GM21825 (cell line): ENCODE measurements at regions not wholly inside any gene's neighbourhood (a gene's known extent, or its start where the extent isn't known, plus 50 kb on each side); places are given as distances from the start of the nearest gene placed in this dataset.
"Not testable (repeated sequence)": the region's sequence is repeated elsewhere in the genome, so short reads cannot be mapped to it uniquely, and the experiment has no call there.

Source experiments
- ATAC-seq: cut with Tn5 transposase; IDR thresholded peaks from one replicate; pipeline ENCODE4 v1.9.1; 2021; ENCODE audit warnings: mild to moderate bottlenecking, moderate library complexity; ENCODE audit not compliant: unreplicated experiment

DNA sequence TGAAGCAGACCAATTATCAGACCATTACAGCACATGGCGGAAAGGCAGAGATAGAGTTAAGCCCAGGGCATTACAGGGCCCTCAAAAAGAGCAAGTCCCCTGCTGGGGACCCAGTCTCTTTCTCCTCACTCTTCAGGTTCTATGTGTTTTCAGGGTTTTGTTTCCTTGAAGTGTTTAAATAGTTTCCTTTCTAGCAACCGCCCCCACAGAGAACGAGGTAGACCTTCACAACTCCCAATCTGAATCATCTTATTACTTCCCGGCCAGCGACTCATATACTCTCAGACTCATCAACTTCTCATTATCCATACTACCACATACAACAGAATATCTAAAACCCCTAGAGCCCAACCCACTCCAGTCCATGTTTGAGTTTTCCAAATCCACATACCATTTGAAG lies 526.6 kb upstream of the ARID1B start:
- no peak for ATAC-seq

GRCh38 chr6:156242206-156242605 lies 535.0 kb upstream of the ARID1B start:
- no peak for ATAC-seq

DNA sequence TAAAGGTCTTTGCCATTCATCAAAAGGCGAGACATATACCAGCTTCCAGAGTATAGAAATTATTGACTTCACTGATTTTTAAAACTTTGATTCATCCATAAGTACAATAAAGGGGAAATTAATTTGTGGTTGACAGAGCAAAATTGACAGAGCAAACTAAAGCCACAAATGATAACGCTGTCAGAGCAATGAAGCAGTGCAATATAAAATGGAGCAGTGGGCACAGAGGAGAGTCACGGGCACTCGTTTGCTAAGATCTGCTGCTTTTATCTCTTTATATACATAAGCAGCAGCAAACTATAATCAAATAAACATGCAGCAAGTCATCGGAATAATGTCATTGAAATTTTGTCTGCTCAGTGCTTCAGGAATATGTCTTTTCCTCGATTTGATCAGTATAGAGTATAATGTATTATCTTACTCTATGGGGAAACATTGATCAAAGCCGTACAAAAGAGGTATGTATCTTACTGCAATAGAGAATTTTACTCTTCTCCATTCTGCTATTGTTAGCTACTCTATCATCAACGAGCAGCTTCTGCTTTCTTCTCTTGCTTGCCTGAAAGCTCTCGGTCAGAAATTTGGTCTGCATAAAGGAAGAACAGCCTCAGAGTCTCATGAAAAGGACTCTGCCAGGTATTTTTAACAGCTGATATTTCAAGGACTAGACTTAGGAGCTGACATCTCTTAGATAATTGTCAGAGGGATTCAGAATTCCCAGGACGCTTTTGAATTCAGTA lies 546.0 kb upstream of the ARID1B start:
- ATAC-seq: no peak

DNA sequence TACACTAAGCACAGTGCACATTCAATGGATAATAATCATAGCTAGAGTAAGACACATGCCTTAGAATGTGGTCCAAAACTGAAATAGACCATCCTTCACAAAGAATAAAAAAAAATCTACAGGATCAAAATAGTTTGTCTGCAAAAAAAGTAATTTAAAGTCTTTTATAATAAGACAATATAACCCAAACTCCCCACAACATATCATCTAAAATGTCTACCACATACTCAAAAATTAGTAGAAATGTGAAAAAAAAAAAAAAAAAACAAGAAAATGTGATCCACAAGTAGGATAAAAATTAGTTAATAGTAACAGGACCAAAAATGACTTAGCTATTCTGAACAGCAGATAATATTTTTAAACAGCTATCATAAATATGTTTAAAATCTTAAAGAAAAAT lies 557.2 kb upstream of the ARID1B start:
- ATAC-seq: no peak

- no peak for ATAC-seq
Observed at GRCh38 chr6:156205678-156206077, 571.5 kb upstream of the ARID1B start.

- ATAC-seq: no peak
Observed at GRCh38 chr6:156199182-156199581, 578.0 kb upstream of the ARID1B start.

DNA sequence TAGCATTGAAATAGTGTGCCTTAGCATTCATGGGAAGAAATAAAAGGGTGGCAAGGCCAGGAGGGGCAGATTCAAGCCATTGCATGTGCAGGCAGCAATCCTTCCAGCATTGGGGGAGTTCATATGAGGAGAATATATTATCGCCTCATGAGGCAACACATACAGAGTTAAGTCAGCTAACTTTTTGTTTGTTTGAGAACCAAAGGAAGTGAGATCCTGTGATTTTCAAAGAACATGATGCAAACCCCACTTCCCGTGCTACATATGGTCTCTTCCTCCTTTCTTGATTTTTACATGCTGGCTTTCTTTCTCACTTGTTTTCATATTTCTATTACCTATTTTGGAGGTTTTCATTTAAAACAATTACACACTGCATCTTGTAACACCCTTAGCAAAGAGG lies 579.7 kb upstream of the ARID1B start:
- no peak for ATAC-seq

DNA sequence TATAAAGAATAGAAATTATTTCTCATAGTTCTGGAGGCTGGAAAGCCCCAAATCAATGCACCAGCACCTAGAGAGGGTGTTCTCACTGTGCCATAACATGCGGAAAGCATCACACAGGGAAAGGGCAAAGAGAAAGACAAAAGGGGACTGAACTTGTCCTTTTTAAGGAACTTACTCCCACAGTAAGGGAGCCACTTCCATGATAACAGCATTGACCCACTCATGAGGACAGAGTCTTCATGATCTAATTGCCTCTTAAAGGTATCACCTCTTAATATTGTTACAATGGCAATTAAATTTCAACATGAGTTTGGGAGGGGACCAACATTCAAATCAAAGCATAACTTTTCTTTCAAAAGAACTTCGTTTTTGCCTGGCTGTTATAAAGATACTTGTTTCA lies 582.2 kb upstream of the ARID1B start:
- ATAC-seq: no peak

GRCh38 chr6:156193381-156193780 lies 583.8 kb upstream of the ARID1B start:
- ATAC-seq: no peak

DNA sequence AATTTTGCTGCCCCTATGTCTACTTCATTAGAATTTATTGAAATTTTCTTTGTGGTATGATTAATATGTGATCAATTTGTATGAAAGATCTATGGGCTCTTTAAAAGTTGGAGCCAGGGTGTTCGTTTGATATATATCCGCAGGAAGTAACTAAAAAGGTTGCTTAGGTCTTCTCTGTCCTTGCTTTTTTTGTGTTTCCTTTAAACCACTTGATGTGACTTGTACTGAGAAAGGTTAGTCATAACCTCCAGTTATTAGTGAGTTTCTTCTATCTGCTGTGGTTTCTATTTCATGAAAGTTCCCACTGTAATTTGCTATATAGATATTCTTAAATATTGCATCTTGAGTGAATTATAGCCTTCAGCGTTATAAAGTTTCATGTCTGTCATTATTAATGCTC lies 585.3 kb upstream of the ARID1B start:
- ATAC-seq: no peak

DNA sequence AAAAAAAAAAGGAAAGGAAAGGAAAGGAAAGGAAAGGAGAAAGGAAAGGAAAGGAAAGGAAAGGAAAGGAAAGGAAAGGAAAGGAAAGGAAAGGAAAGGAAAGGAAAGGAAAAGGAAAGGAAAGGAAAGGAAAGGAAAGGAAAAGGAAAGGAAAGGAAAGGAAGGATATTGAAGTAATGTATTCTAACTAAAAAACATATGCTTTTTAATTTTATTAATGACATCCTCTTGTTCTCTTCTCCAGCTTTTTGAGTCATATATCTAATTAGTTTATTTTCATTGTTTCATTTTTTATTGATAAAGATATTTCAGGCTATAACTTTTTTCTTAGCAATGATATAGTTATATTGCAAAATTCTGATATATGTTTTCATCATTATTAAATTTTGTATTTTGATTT lies 585.8 kb upstream of the ARID1B start:
- ATAC-seq: not testable (repeated sequence)

GRCh38 chr6:156190270-156190669 lies 586.9 kb upstream of the ARID1B start:
- no peak for ATAC-seq

GRCh38 chr6:156189714-156190113 lies 587.5 kb upstream of the ARID1B start:
- no peak for ATAC-seq

DNA sequence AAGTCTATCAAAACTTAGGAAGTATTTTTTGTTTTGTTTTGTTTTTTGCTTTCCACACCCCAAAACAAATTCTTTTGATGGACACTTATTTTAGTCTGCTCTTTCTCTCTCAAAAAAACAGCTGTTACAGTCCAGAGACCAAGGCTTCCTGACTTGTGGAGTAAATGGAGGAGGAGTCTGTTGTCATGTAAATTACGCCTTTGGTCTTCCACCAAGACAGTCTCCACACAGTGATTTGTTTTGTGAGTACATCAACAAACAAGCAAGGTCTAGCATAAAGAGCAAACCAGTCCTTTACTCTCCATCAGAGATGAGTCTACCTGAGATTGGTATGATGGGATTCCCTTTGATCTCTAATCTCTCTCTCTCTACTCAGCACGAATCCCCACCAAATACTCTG lies 588.0 kb upstream of the ARID1B start:
- ATAC-seq: no peak

DNA sequence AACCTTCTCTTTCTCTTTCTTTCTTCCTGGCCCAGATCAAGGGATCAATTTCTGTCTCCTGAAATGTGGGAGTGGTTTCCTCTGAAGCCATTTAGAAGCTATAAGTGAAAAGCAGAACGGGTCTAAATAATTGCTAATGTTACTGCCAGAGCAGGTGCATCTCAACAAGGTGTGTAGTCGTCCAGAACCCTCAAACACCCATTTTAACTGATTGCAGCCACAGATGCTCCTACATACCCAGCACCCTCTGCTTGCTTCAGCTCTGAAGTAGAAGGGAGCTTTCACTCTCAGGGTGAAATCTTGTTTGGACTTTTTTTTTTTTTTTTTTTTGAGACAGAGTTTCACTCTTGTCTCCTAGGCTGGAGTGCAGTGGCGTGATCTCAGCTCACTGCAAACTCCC lies 592.1 kb upstream of the ARID1B start:
- ATAC-seq: no peak

- ATAC-seq: no peak
Observed at GRCh38 chr6:156183678-156184077, 593.5 kb upstream of the ARID1B start.

GRCh38 chr6:156182356-156182755 lies 594.8 kb upstream of the ARID1B start:
- ATAC-seq: no peak

DNA sequence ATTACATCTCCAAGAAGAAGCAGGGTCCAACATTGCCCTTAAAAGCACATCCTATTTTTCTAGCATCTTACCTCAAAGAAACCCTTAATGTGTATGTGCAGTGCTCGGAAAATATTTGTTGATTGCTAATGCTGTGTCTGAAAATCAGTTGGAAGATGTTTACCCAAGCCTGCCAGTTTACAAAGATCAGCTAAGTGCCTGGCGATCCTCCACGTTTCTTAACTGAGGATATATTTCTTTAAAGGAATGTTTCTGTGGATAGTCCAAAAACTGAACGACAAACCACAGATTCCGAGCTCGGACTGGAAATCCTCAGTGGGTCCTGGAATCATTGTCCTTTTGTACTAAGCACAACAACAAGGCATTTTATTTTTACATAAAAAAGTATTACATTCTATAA lies 595.7 kb upstream of the ARID1B start:
- ATAC-seq: no peak

GRCh38 chr6:156175971-156176421 lies 601.2 kb upstream of the ARID1B start:
- ATAC-seq: no peak

- ATAC-seq: no peak
Observed at GRCh38 chr6:156175433-156175832, 601.7 kb upstream of the ARID1B start.

GRCh38 chr6:156174031-156174890 lies 602.9 kb upstream of the ARID1B start:
- ATAC-seq: no peak

GRCh38 chr6:156169371-156169770 lies 607.8 kb upstream of the ARID1B start:
- ATAC-seq: no peak
